Heart left ventricle (tissue), 16 donors: ENCODE measurements at regions not wholly inside any gene's neighbourhood (a gene's known extent, or its start where the extent isn't known, plus 50 kb on each side); places are given as distances from the start of the nearest gene placed in this dataset.

Experiments
- ATAC-seq, 4 donors: fragments of 200-7000 bp; cut with Tn5 transposase; one replicate each; pipeline ENCODE4 v1.9.1; 2020 to 2022; ENCODE audit warnings: moderate library complexity in 4 of 4, mild to moderate bottlenecking in 3 of 4, moderate number of reproducible peaks in 1 of 4
- DNase-seq, 5 donors: peaks; one replicate each; pipeline ENCODE4 v3.0.0-alpha.2; 2020
- H3K27ac ChIP-seq, 12 donors: fragments of 200-600 bp; sonication (generic) in 4 of 12; one replicate each; pipeline versions ENCODE4 v1.5.0 to v1.8.0; 2016 to 2022; ENCODE audit warnings: mild to moderate bottlenecking in 2 of 12
- H3K27me3 ChIP-seq, 9 donors: fragments of 200-600 bp; sonication (generic) in 2 of 9; one replicate each; pipeline versions ENCODE4 v1.5.1 to v1.8.0; 2016 to 2022; ENCODE audit warnings: mild to moderate bottlenecking in 3 of 9
- H3K36me3 ChIP-seq, 9 donors: fragments of 200-600 bp; sonication (generic) in 2 of 9; one replicate each; pipeline versions ENCODE4 v1.5.0 to v1.8.0; 2018 to 2022; ENCODE audit warnings: mild to moderate bottlenecking in 2 of 9
- H3K4me1 ChIP-seq, 12 donors: fragments of 200-600 bp; sonication (generic) in 4 of 12; one replicate each; pipeline versions ENCODE4 v1.5.0 to v1.8.0; 2016 to 2022; ENCODE audit warnings: mild to moderate bottlenecking in 3 of 12
- H3K4me3 ChIP-seq, 12 donors: fragments of 200-600 bp; sonication (generic) in 4 of 12; one replicate each; pipeline versions ENCODE4 v1.5.0 to v1.8.0; 2017 to 2022; ENCODE audit warnings: mild to moderate bottlenecking in 9 of 12, moderate library complexity in 4 of 12
- H3K9me3 ChIP-seq, 12 donors: fragments of 200-600 bp; sonication (generic) in 4 of 12; one replicate each; pipeline versions ENCODE4 v1.5.0 to v1.8.0; 2016 to 2022; ENCODE audit warnings: mild to moderate bottlenecking in 1 of 12
- CTCF ChIP-seq, 12 donors: fragments of 200-600 bp; sonication (generic) in 4 of 12; IDR thresholded peaks; one replicate each; pipeline versions ENCODE4 v1.5.0 to v1.8.0; 2018 to 2022; ENCODE audit warnings: antibody characterized with exemption in 12 of 12, mild to moderate bottlenecking in 5 of 12
- POLR2A ChIP-seq, 2 donors: fragments of 450-650 bp; IDR thresholded peaks; one replicate each; pipeline ENCODE4 v1.6.1; 2017; ENCODE audit warnings: antibody characterized with exemption in 2 of 2, mild to moderate bottlenecking in 2 of 2, moderate library complexity in 2 of 2
- WGBS, 4 donors: extraction: QIAGEN DNeasy Blood & Tissue Kit in 2 of 4; methylation state at CpG; one replicate each; pipeline versions ENCODE4 v1.1.5 to v1.1.7; 2013 to 2018; 5-methylcytosine and 5-hydroxymethylcytosine counted together
- intact Hi-C, 10 donors: fragments of 100-400 bp; cut with DNase I; formaldehyde crosslinking; loops; one replicate each; pipeline versions ENCODE4 v1.11.1 to v1.14.2; 2022
- donor health status: ischemic (EF 13 %, LVEDD 7.1; RV severe dilation, severe dysfunction).
- donor health status: healthy with polysubstance abuse.
- donor health status: DM: no; HTN: yes; CAD: no.
- donor health status: DM: no; HTN: no; CAD: no.
- donor health status: ischemic (EF 25% LVEDD 6.9; RV normal size, moderate dysfunction).
- donor health status: ischemic (EF 25% LVEDD 5.7; RV mildly dilated, moderate dysfunction).
- donor health status: healthy.
- donor health status: DM: yes; HTN: yes; CAD: no.
- donor health status: ischemic (EF 35%, LVEDD 5.7; RV mildly dilated, moderate dysfunction).
- donor health status: nonischemic (EF 11% LVEDD 7.7; RV severe dilation, severe dysfunction).
- donor health status: DM: yes; HTN: yes; CAD: no.
- donor health status: PGD.
- donor health status: ischemic (EF 29% LVEDD 5.4; RV normal size, mild dysfunction).
- donor health status: nonischemic (EF 23%, LVEDD 6.1; RV moderate dilation, normal function).

- intact Hi-C loops: no loop called here
- TF ChIP-seq CTCF (IDR thresholded peaks at IDR 0.05) (no peak), POLR2A (IDR thresholded peaks at IDR 0.05) (no peak)
- ATAC-seq (no peak), DNase-seq (no peak)
- Histone ChIP-seq H3K27ac (no peak overlapping the region), H3K4me3 (no peak overlapping the region), H3K4me1 (no peaks in the 10 kb centered on the region), H3K9me3 (no peaks in the 10 kb centered on the region), H3K36me3 (no peaks in the 10 kb centered on the region), H3K27me3 (no peaks in the 10 kb centered on the region)
Measured at GRCh38 chr2:122866095-122866494, 1110.6 kb downstream of the TSN start.

- 19 to 27% (median 21%) methylated on average over 3 of the region's 3 CpGs for WGBS, 4 donors
- no peaks in the 10 kb centered on the region for H3K27me3 ChIP-seq
- no peak for ATAC-seq
- intact Hi-C loops: no loop called here
- DNase-seq: no peak
- no peak overlapping the region for H3K27ac ChIP-seq
- no peaks in the 10 kb centered on the region for H3K4me1 ChIP-seq
- H3K4me3 ChIP-seq: no peak overlapping the region
- no peaks in the 10 kb centered on the region for H3K9me3 ChIP-seq
- no peak for TF ChIP-seq POLR2A (IDR thresholded peaks at IDR 0.05)
- no peak for TF ChIP-seq CTCF (IDR thresholded peaks at IDR 0.05)
- H3K36me3 ChIP-seq: no peaks in the 10 kb centered on the region
Measured at GRCh38 chr2:122867941-122868340, 1112.5 kb downstream of the TSN start.

GRCh38 chr2:122868646-122869275, 1113.3 kb downstream of the TSN start:
- TF ChIP-seq POLR2A (IDR thresholded peaks at IDR 0.05): no peak
- TF ChIP-seq CTCF (IDR thresholded peaks at IDR 0.05): no peak
- intact Hi-C loops: no loop called here
- 76 to 78% (median 78%) methylated on average over 6 of the region's 6 CpGs for WGBS, 4 donors
- DNase-seq (no peak), ATAC-seq (no peak)
- Histone ChIP-seq H3K36me3 (no peaks in the 10 kb centered on the region), H3K27me3 (no peaks in the 10 kb centered on the region), H3K27ac (no peak overlapping the region), H3K4me3 (no peak overlapping the region), H3K4me1 (no peaks in the 10 kb centered on the region), H3K9me3 (peaks cover 0 to 7% (median 0%) of the 10 kb centered on the region in 12 donors)

- no peaks in the 10 kb centered on the region for H3K4me1 ChIP-seq
- H3K36me3 ChIP-seq: no peaks in the 10 kb centered on the region
- H3K4me3 ChIP-seq: no peak overlapping the region
- TF ChIP-seq CTCF (IDR thresholded peaks at IDR 0.05) (no peak), POLR2A (IDR thresholded peaks at IDR 0.05) (no peak)
- WGBS, 4 donors: 72 to 84% (median 79%) methylated on average over 2 of the region's 2 CpGs
- ATAC-seq (no peak), DNase-seq (no peak)
- no peak overlapping the region for H3K27ac ChIP-seq
- intact Hi-C loops: loop anchor here in 1 of 10 donors (2.0 kb wide), 1 partner anchor 13 kb away; no protein-coding TSS in a partner anchor
- peaks cover 0 to 7% (median 0%) of the 10 kb centered on the region in 12 donors for H3K9me3 ChIP-seq
- H3K27me3 ChIP-seq: no peaks in the 10 kb centered on the region
Measured at GRCh38 chr2:122873951-122874350, 1118.5 kb downstream of the TSN start.
